K562 (cell line): ENCODE measurements at regions not wholly inside any gene's neighbourhood (a gene's known extent, or its start where the extent isn't known, plus 50 kb on each side); places are given as distances from the start of the nearest gene placed in this dataset.

Source experiments
- CC2D1A ChIP-seq: fragments of 450-650 bp; IDR thresholded peaks from 2 replicates; pipeline ENCODE4 v1.6.1; 2017; ENCODE audit warnings: mild to moderate bottlenecking
- CREM ChIP-seq: IDR thresholded peaks from 2 replicates; pipeline ENCODE4 v1.6.1; 2014; ENCODE audit warnings: antibody characterized with exemption, low read depth
- DEAF1 ChIP-seq: fragments of 450-650 bp; formaldehyde crosslinking; IDR thresholded peaks from 2 replicates; pipeline ENCODE4 v1.4.0; 2020; ENCODE audit warnings: mild to moderate bottlenecking, moderate library complexity
- MBD1 ChIP-seq: fragments of 250-450 bp; sonication (Bioruptor Pico); IDR thresholded peaks from 2 replicates; pipeline ENCODE4 v1.8.0; 2022; ENCODE audit warnings: inconsistent platforms
- MTF1 ChIP-seq: fragments of 250-450 bp; sonication (Bioruptor Pico); IDR thresholded peaks from 2 replicates; pipeline ENCODE4 v1.9.0; 2021; ENCODE audit warnings: moderate library complexity, mild to moderate bottlenecking, inconsistent platforms, borderline replicate concordance
- MYC ChIP-seq, 2 experiments: fragments of 250-450 bp in 1 of 2; sonication (Bioruptor Pico) in 1 of 2; IDR thresholded peaks; 2 replicates each; pipeline versions ENCODE4 v1.5.1 to v1.6.1; 2012 to 2021; ENCODE audit warnings: low read depth in 2 of 2, borderline replicate concordance in 1 of 2, improper control_type of control experiment in 1 of 2, low read length in 1 of 2, mild to moderate bottlenecking in 1 of 2, moderate library complexity in 1 of 2
- NFE2L1 ChIP-seq: fragments of 450-650 bp; IDR thresholded peaks from 2 replicates; pipeline ENCODE4 v1.6.1; 2016; ENCODE audit warnings: missing genetic modification characterization, low read depth, mild to moderate bottlenecking, missing compliant biosample characterization, moderate library complexity, borderline replicate concordance
- PKNOX1 ChIP-seq: fragments of 450-650 bp; IDR thresholded peaks from 2 replicates; pipeline ENCODE4 v1.6.1; 2016
- POLR3A ChIP-seq: IDR thresholded peaks from 2 replicates; pipeline ENCODE4 v1.6.1; 2011; ENCODE audit warnings: borderline replicate concordance, mild to moderate bottlenecking, moderate library complexity; ENCODE audit not compliant: insufficient read length, insufficient read depth; ENCODE audit errors: extremely low read depth
- POU5F1 ChIP-seq: fragments of 150-350 bp; IDR thresholded peaks from 2 replicates; pipeline ENCODE4 v1.6.1; 2014; ENCODE audit warnings: borderline replicate concordance, low read length, low read depth, mild to moderate bottlenecking; ENCODE audit not compliant: partially characterized antibody
- PREB ChIP-seq: sonication (generic); formaldehyde crosslinking; IDR thresholded peaks from 2 replicates; pipeline ENCODE4 v1.8.1; 2023; ENCODE audit warnings: mild to moderate bottlenecking, missing genetic modification reagents
- SRSF9 ChIP-seq: fragments of 200-400 bp; formaldehyde crosslinking; IDR thresholded peaks from 2 replicates; pipeline ENCODE4 v1.6.1; 2017; ENCODE audit warnings: low read depth, low read length, borderline replicate concordance
- THRB ChIP-seq: fragments of 450-650 bp; formaldehyde crosslinking; conservative IDR thresholded peaks from 2 replicates; pipeline ENCODE4 v1.4.0; 2022; ENCODE audit warnings: mild to moderate bottlenecking, missing genetic modification characterization
- ZNF57 ChIP-seq: fragments of 450-650 bp; formaldehyde crosslinking; IDR thresholded peaks from 2 replicates; pipeline ENCODE4 v1.4.0; 2020; ENCODE audit warnings: mild to moderate bottlenecking, moderate library complexity
- TF ChIP-seq, protein P1 (sequence below): fragments of 450-650 bp; conservative IDR thresholded peaks from 2 replicates; pipeline ENCODE4 v1.6.1; 2016; ENCODE audit warnings: missing genetic modification characterization, low read depth, mild to moderate bottlenecking, control low read depth, missing compliant biosample characterization
- TF ChIP-seq, protein P2 (sequence below): fragments of 250-450 bp; sonication (Bioruptor Pico); IDR thresholded peaks from 2 replicates; pipeline ENCODE4 v1.4.0; 2020; ENCODE audit warnings: mild to moderate bottlenecking, moderate library complexity

GRCh38 chrX:120021927-120022326 lies 55.6 kb downstream of the RHOXF2B start (continued):
- 0 out of 2 replicates have a peak, but pooled peaks have one; percentile 19 for TF ChIP-seq MYC (IDR thresholded peaks at IDR 0.05; ENCODE audit: low read depth, low read length)
- TF ChIP-seq MYC (CRISPR knock-in tag; IDR thresholded peaks at IDR 0.05; ENCODE audit: borderline replicate concordance, low read depth), result no peak
- no peak for TF ChIP-seq POLR3A
- TF ChIP-seq MBD1 (CRISPR knock-in tag), result no peak
- TF ChIP-seq ZNF57, result no peak
- TF ChIP-seq PKNOX1, result no peak
- TF ChIP-seq NFE2L1 (tag), result no peak
- TF ChIP-seq, protein P1, sequence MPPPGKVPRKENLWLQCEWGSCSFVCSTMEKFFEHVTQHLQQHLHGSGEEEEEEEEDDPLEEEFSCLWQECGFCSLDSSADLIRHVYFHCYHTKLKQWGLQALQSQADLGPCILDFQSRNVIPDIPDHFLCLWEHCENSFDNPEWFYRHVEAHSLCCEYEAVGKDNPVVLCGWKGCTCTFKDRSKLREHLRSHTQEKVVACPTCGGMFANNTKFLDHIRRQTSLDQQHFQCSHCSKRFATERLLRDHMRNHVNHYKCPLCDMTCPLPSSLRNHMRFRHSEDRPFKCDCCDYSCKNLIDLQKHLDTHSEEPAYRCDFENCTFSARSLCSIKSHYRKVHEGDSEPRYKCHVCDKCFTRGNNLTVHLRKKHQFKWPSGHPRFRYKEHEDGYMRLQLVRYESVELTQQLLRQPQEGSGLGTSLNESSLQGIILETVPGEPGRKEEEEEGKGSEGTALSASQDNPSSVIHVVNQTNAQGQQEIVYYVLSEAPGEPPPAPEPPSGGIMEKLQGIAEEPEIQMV (tag), result no peak
- TF ChIP-seq DEAF1, result no peak
- TF ChIP-seq, protein P2, sequence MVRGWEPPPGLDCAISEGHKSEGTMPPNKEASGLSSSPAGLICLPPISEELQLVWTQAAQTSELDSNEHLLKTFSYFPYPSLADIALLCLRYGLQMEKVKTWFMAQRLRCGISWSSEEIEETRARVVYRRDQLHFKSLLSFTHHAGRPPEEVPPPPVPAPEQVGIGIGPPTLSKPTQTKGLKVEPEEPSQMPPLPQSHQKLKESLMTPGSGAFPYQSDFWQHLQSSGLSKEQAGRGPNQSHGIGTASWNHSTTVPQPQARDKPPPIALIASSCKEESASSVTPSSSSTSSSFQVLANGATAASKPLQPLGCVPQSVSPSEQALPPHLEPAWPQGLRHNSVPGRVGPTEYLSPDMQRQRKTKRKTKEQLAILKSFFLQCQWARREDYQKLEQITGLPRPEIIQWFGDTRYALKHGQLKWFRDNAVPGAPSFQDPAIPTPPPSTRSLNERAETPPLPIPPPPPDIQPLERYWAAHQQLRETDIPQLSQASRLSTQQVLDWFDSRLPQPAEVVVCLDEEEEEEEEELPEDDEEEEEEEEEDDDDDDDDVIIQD (CRISPR knock-in tag), result no peak
- peak; percentile 43; the same call in 1 of the 2 replicates for TF ChIP-seq CREM
- no peak for TF ChIP-seq SRSF9
- no peak for TF ChIP-seq POU5F1
- no peak for TF ChIP-seq PREB
- TF ChIP-seq MTF1 (CRISPR knock-in tag), result no peak
- TF ChIP-seq THRB (CRISPR knock-in tag), result no peak
- TF ChIP-seq CC2D1A, result peak; percentile 20; the same call in 1 of the 2 replicates
